ENCODE measurements at regions not wholly inside any gene's neighbourhood (a gene's known extent, or its start where the extent isn't known, plus 50 kb on each side); places are given as distances from the start of the nearest gene placed in this dataset.

DNA sequence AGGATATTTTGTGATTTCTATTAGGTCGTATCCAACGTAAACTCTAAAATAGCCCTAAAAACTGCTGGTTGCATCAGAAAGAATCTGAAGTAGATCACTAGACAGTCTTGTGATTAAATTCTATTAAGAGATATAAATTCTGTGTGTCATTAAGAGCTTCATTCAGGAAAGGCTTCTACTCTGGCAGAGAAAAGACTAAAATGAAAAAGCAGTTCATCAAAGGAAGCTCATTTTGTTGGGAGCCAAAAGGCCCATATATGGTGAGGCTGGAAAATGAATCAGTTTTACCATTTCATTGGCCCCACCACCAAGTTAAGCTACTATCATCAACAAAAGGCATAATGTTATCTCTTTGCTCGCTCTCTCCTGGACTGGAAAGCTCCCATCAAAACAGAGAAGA is 261.1 kb downstream of the SATB2 start:
- no peak for TF ChIP-seq POLR2A (IDR thresholded peaks at IDR 0.05)
- TF ChIP-seq, protein P1, sequence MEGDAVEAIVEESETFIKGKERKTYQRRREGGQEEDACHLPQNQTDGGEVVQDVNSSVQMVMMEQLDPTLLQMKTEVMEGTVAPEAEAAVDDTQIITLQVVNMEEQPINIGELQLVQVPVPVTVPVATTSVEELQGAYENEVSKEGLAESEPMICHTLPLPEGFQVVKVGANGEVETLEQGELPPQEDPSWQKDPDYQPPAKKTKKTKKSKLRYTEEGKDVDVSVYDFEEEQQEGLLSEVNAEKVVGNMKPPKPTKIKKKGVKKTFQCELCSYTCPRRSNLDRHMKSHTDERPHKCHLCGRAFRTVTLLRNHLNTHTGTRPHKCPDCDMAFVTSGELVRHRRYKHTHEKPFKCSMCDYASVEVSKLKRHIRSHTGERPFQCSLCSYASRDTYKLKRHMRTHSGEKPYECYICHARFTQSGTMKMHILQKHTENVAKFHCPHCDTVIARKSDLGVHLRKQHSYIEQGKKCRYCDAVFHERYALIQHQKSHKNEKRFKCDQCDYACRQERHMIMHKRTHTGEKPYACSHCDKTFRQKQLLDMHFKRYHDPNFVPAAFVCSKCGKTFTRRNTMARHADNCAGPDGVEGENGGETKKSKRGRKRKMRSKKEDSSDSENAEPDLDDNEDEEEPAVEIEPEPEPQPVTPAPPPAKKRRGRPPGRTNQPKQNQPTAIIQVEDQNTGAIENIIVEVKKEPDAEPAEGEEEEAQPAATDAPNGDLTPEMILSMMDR (IDR thresholded peaks at IDR 0.05 in 4 of 5, conservative IDR thresholded peaks at IDR 0.05 in 1 of 5): no peak

All from gastrocnemius medialis (tissue), 4 donors.